Large intestine (tissue), 3 donors: ENCODE measurements at regions not wholly inside any gene's neighbourhood (a gene's known extent, or its start where the extent isn't known, plus 50 kb on each side); places are given as distances from the start of the nearest gene placed in this dataset.
A peak's percentile ranks its signal among the peaks of the same experiment; 100 is the strongest.
"Not testable (repeated sequence)": the region's sequence is repeated elsewhere in the genome, so short reads cannot be mapped to it uniquely, and the experiment has no call there.

Source experiments
- DNase-seq, 2 donors: peaks; one replicate each; pipeline versions ENCODE4 v3.0.0 to v3.0.0-alpha.2; 2013
- H3K27ac ChIP-seq: one replicate; pipeline ENCODE4 v1.5.1; 2013; ENCODE audit warnings: low read length
- H3K27me3 ChIP-seq: 2 replicates; pipeline ENCODE4 v1.6.1; 2013; ENCODE audit warnings: low read length; ENCODE audit not compliant: control insufficient read depth, insufficient read depth
- H3K36me3 ChIP-seq: 2 replicates; pipeline ENCODE4 v1.6.1; 2013; ENCODE audit warnings: low read length; ENCODE audit not compliant: control insufficient read depth, insufficient read depth
- H3K4me1 ChIP-seq: one replicate; pipeline ENCODE4 v1.6.1; 2013; ENCODE audit warnings: low read length; ENCODE audit not compliant: control insufficient read depth, insufficient read depth
- H3K4me3 ChIP-seq: one replicate; pipeline ENCODE4 v1.5.1; 2013; ENCODE audit warnings: low read length
- H3K9me3 ChIP-seq: one replicate; pipeline ENCODE4 v1.6.1; 2013; ENCODE audit warnings: mild to moderate bottlenecking, low read depth, low read length, moderate library complexity; ENCODE audit not compliant: control insufficient read depth
- WGBS: methylation state at CpG from one replicate; pipeline ENCODE4 v1.1.5; 2013; ENCODE audit warnings: low lambda C conversion rate; ENCODE audit not compliant: insufficient coverage; 5-methylcytosine and 5-hydroxymethylcytosine counted together

GRCh38 chr2:215833531-215834162 is 179.7 kb downstream of the MREG start:
- Histone ChIP-seq H3K36me3 (no peaks in the 10 kb centered on the region), H3K4me3 (no peak overlapping the region)

GRCh38 chr2:215832791-215833190 is 180.6 kb downstream of the MREG start:
- 100% methylated on average over 3 of the region's 6 CpGs for WGBS
- no peaks in the 10 kb centered on the region for H3K36me3 ChIP-seq
- DNase-seq, result no peak
- H3K27ac ChIP-seq, result no peak overlapping the region
- H3K4me1 ChIP-seq, result peaks cover 9% of the 10 kb centered on the region
- no peak overlapping the region for H3K4me3 ChIP-seq
- H3K27me3 ChIP-seq, result no peaks in the 10 kb centered on the region
- no peaks in the 10 kb centered on the region for H3K9me3 ChIP-seq

More at GRCh38 chr2:215833531-215834162, 179.7 kb downstream of the MREG start:
- no peaks in the 10 kb centered on the region for H3K9me3 ChIP-seq
- DNase-seq, result peak; percentile 26 to 71
- 60% methylated on average over 3 of the region's 5 CpGs for WGBS
- H3K27ac ChIP-seq, result no peak overlapping the region
- H3K27me3 ChIP-seq, result no peaks in the 10 kb centered on the region
- H3K4me1 ChIP-seq, result peaks cover 9% of the 10 kb centered on the region

GRCh38 chr2:215831296-215831913 is 181.9 kb downstream of the MREG start:
- Histone ChIP-seq H3K9me3 (no peaks in the 10 kb centered on the region), H3K36me3 (no peaks in the 10 kb centered on the region), H3K4me3 (no peak overlapping the region), H3K4me1 (peaks cover 11% of the 10 kb centered on the region), H3K27ac (peak overlapping the region; percentile 15), H3K27me3 (no peaks in the 10 kb centered on the region)
- peak in 1 of 2 donors; percentile 70 for DNase-seq
- 40% methylated on average over 2 of the region's 5 CpGs for WGBS

- H3K27me3 ChIP-seq, result no peaks in the 10 kb centered on the region
- H3K9me3 ChIP-seq, result no peaks in the 10 kb centered on the region
- peak; percentile 54 to 77 for DNase-seq
- no CpG with 5 or more reads among the region's 4 CpGs for WGBS
- H3K27ac ChIP-seq, result no peak overlapping the region
- no peak overlapping the region for H3K4me3 ChIP-seq
- no peaks in the 10 kb centered on the region for H3K36me3 ChIP-seq
- H3K4me1 ChIP-seq, result peaks cover 13% of the 10 kb centered on the region
These were observed 183.0 kb downstream of the MREG start for GRCh38 chr2:215830304-215830703.

GRCh38 chr2:215829261-215829660 is 184.1 kb downstream of the MREG start:
- no peak overlapping the region for H3K27ac ChIP-seq
- no peaks in the 10 kb centered on the region for H3K36me3 ChIP-seq
- no peak for DNase-seq
- H3K27me3 ChIP-seq, result no peaks in the 10 kb centered on the region
- peaks cover 12% of the 10 kb centered on the region for H3K4me1 ChIP-seq
- no peaks in the 10 kb centered on the region for H3K9me3 ChIP-seq
- H3K4me3 ChIP-seq, result no peak overlapping the region
- 100% methylated on average over 1 of the region's 8 CpGs for WGBS

GRCh38 chr2:215828528-215829184 is 184.7 kb downstream of the MREG start:
- DNase-seq, result peak; percentile 40 to 56
- H3K4me1 ChIP-seq, result peaks cover 11% of the 10 kb centered on the region
- WGBS, result no CpG with 5 or more reads among the region's 10 CpGs
- H3K27ac ChIP-seq, result no peak overlapping the region
- H3K27me3 ChIP-seq, result no peaks in the 10 kb centered on the region
- H3K36me3 ChIP-seq, result no peaks in the 10 kb centered on the region
- H3K4me3 ChIP-seq, result no peak overlapping the region
- H3K9me3 ChIP-seq, result no peaks in the 10 kb centered on the region

GRCh38 chr2:215826838-215827441 is 186.4 kb downstream of the MREG start:
- Histone ChIP-seq H3K36me3 (no peaks in the 10 kb centered on the region), H3K4me3 (no peak overlapping the region), H3K9me3 (no peaks in the 10 kb centered on the region), H3K4me1 (peaks cover 11% of the 10 kb centered on the region), H3K27me3 (no peaks in the 10 kb centered on the region), H3K27ac (no peak overlapping the region)
- WGBS, result 37% methylated on average over 4 of the region's 8 CpGs
- DNase-seq, result no peak

GRCh38 chr2:215826376-215826775 is 187.0 kb downstream of the MREG start:
- Histone ChIP-seq H3K4me3 (no peak overlapping the region), H3K27me3 (no peaks in the 10 kb centered on the region), H3K27ac (no peak overlapping the region), H3K36me3 (no peaks in the 10 kb centered on the region), H3K9me3 (no peaks in the 10 kb centered on the region), H3K4me1 (peaks cover 5% of the 10 kb centered on the region)
- DNase-seq, result no peak
- WGBS, result 83% methylated on average over 1 of the region's 3 CpGs

GRCh38 chr2:215825707-215826106 is 187.6 kb downstream of the MREG start:
- no peaks in the 10 kb centered on the region for H3K27me3 ChIP-seq
- H3K9me3 ChIP-seq, result no peaks in the 10 kb centered on the region
- no peak overlapping the region for H3K4me3 ChIP-seq

GRCh38 chr2:215821298-215821697 is 192.1 kb downstream of the MREG start:
- not testable (repeated sequence) for DNase-seq, H3K4me3 ChIP-seq, H3K4me1 ChIP-seq, H3K27ac ChIP-seq, H3K9me3 ChIP-seq, H3K27me3 ChIP-seq, H3K36me3 ChIP-seq
- WGBS, result 100% methylated on average over 3 of the region's 4 CpGs

More at GRCh38 chr2:215825707-215826106, 187.6 kb downstream of the MREG start:
- H3K27ac ChIP-seq, result no peak overlapping the region
- peaks cover 4% of the 10 kb centered on the region for H3K4me1 ChIP-seq
- DNase-seq, result no peak
- no peaks in the 10 kb centered on the region for H3K36me3 ChIP-seq
